BLaER1 treated with 17β-estradiol and CSF1 and Interleukin-3, amounts not matched to agents 10 nM and 100 nM (cell line): ENCODE measurements at regions not wholly inside any gene's neighbourhood (a gene's known extent, or its start where the extent isn't known, plus 50 kb on each side); places are given as distances from the start of the nearest gene placed in this dataset.
"Not testable (repeated sequence)": the region's sequence is repeated elsewhere in the genome, so short reads cannot be mapped to it uniquely, and the experiment has no call there.

ENCODE experiments used
- H3K27ac ChIP-seq, 11 experiments: shearing (Covaris generic); formaldehyde crosslinking; 2 replicates each; pipeline ENCODE4 v1.8.1; 2022
- H3K27me3 ChIP-seq, 11 experiments: shearing (Covaris generic); formaldehyde crosslinking; 2 replicates each; pipeline ENCODE4 v1.8.1; 2022
- H3K36me3 ChIP-seq, 11 experiments: shearing (Covaris generic); formaldehyde crosslinking; 2 replicates each; pipeline ENCODE4 v1.8.1; 2022
- H3K4me1 ChIP-seq, 10 experiments: shearing (Covaris generic); formaldehyde crosslinking; 2 replicates each; pipeline ENCODE4 v1.8.1; 2022
- H3K4me2 ChIP-seq, 11 experiments: shearing (Covaris generic); formaldehyde crosslinking; 2 replicates each; pipeline ENCODE4 v1.8.1; 2022
- H3K4me3 ChIP-seq, 10 experiments: shearing (Covaris generic); formaldehyde crosslinking; 2 replicates each; pipeline ENCODE4 v1.8.1; 2022
- H3K9ac ChIP-seq, 11 experiments: shearing (Covaris generic); formaldehyde crosslinking; 2 replicates each; pipeline ENCODE4 v1.8.1; 2022
- H3K9me3 ChIP-seq, 11 experiments: shearing (Covaris generic); formaldehyde crosslinking; replicated peaks in 1 of 11; 2 replicates each; pipeline ENCODE4 v1.8.1; 2022
- H4K20me1 ChIP-seq, 11 experiments: shearing (Covaris generic); formaldehyde crosslinking; 2 replicates each; pipeline ENCODE4 v1.8.1; 2022
- Cebpa-rat ChIP-seq, 11 experiments: shearing (Covaris generic); IDR thresholded peaks; 2 replicates each; pipeline ENCODE4 v1.8.1; 2022

DNA sequence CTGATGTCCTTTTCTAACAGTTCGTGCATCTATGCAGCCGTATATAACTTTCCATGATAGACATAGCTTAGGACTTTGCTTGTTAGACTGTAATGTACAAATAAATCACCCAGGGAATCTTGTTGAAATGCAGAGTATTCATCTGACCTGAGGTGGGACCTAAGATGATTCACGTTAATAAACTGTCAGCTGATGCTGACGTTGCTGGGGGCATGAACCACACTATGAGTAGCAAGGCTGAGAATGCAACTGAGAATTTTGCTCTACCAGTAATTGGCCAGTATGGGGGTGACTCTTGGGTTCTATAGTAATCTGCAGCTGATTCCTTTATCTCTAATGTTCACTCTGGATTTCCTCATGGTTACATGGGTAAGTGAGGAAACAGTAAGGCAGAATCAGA lies 130.1 kb upstream of the MALRD1 start:
- TF ChIP-seq Cebpa-rat (IDR thresholded peaks at IDR 0.05) = no peak
- no peak overlapping the region for H3K27ac ChIP-seq
- no peaks in the 10 kb centered on the region for H3K36me3 ChIP-seq
- peaks cover 0 to 15% (median 7%) of the 10 kb centered on the region in 11 experiments; a peak in 13 of 22 replicates for H3K9me3 ChIP-seq
- no peak overlapping the region for H3K4me2 ChIP-seq
- no peak overlapping the region for H3K9ac ChIP-seq
- no peaks in the 10 kb centered on the region for H3K27me3 ChIP-seq
- H3K4me3 ChIP-seq = no peak overlapping the region
- H4K20me1 ChIP-seq = no peaks in the 10 kb centered on the region
- no peaks in the 10 kb centered on the region for H3K4me1 ChIP-seq

DNA sequence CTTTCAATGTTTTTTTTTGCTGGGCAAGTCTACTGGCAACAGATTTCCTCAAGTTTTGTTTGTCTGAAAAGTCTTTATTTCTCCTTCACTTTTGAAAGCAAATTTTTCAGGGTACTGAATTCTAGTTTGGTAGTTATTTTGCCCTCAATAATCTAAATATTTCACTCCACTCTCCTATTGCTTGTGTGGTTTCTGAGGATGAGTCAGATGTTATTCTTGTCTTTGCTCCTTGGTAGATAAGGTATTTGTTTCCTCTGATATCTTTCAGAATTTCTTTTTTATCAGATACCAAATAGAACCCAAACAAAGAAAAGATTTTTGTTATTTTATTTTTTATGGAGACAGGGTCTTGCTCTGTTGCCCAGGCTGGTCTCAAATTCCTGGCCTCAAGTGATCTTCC lies 99.2 kb upstream of the MALRD1 start:
- no peaks in the 10 kb centered on the region for H3K36me3 ChIP-seq
- no peak overlapping the region for H3K27ac ChIP-seq
- no peak overlapping the region for H3K4me2 ChIP-seq
- no peaks in the 10 kb centered on the region for H4K20me1 ChIP-seq
- TF ChIP-seq Cebpa-rat (IDR thresholded peaks at IDR 0.05) = no peak
- no peak overlapping the region for H3K4me3 ChIP-seq
- no peak overlapping the region for H3K9ac ChIP-seq
- H3K4me1 ChIP-seq = peaks cover 0 to under 1% (median 0%) of the 10 kb centered on the region in 10 experiments; a peak in 6 of 20 replicates
- H3K27me3 ChIP-seq = no peaks in the 10 kb centered on the region
- H3K9me3 ChIP-seq = peaks cover 6 to 13% (median 8%) of the 10 kb centered on the region in 11 experiments; a peak in 16 of 22 replicates

GRCh38 chr10:18951072-18951823 lies 97.4 kb upstream of the MALRD1 start:
- not testable (repeated sequence) for H3K4me2 ChIP-seq, H3K36me3 ChIP-seq, H3K27ac ChIP-seq, H4K20me1 ChIP-seq, H3K27me3 ChIP-seq, H3K9ac ChIP-seq, H3K4me3 ChIP-seq, H3K4me1 ChIP-seq
- H3K9me3 ChIP-seq = peaks cover 6 to 13% (median 8%) of the 10 kb centered on the region in 11 experiments; a peak in 16 of 22 replicates

- Histone ChIP-seq H3K36me3 (no peaks in the 10 kb centered on the region), H3K4me2 (peak overlapping the region in 5 of 11 experiments; percentile 6 to 35 (median 16); a peak in 6 of 22 replicates), H3K27ac (no peak overlapping the region), H3K27me3 (no peaks in the 10 kb centered on the region), H3K4me1 (peaks cover 0 to 10% (median 6%) of the 10 kb centered on the region in 10 experiments; a peak in 8 of 20 replicates), H3K9me3 (peaks cover 6 to 28% (median 10%) of the 10 kb centered on the region in 11 experiments; a peak in 17 of 22 replicates), H3K4me3 (no peak overlapping the region), H3K9ac (no peak overlapping the region), H4K20me1 (no peaks in the 10 kb centered on the region)
- no peak for TF ChIP-seq Cebpa-rat (IDR thresholded peaks at IDR 0.05)
These were observed 93.5 kb upstream of the MALRD1 start for GRCh38 chr10:18955061-18955460.

DNA sequence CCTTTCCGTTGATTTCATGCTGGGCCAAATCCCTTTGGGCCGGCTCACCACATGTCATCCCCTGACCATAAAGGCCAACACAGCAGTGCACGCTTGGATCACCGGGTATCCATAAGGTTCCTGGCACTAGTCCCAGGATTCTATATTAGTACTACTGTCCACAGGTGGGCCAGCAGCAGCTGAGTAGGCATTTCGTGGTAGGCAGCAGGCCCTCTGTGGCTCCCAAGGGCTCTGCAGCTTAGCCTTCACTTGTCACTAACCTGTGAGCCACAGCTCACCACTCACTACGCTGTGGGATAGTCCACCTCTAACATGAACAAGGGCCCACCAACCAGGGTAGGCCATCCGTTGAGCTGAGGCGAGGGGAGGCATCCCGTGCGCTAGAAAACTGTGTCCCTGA lies 89.2 kb upstream of the MALRD1 start:
- no peak overlapping the region for H3K27ac ChIP-seq
- no peaks in the 10 kb centered on the region for H3K36me3 ChIP-seq
- peaks cover 0 to 10% (median 5%) of the 10 kb centered on the region in 10 experiments; a peak in 8 of 20 replicates for H3K4me1 ChIP-seq
- H3K4me3 ChIP-seq = no peak overlapping the region
- H3K4me2 ChIP-seq = no peak overlapping the region
- no peaks in the 10 kb centered on the region for H3K27me3 ChIP-seq
- no peak for TF ChIP-seq Cebpa-rat (IDR thresholded peaks at IDR 0.05)
- H3K9ac ChIP-seq = no peak overlapping the region
- peaks cover 11 to 33% (median 19%) of the 10 kb centered on the region in 11 experiments; a peak in 17 of 22 replicates for H3K9me3 ChIP-seq
- H4K20me1 ChIP-seq = no peaks in the 10 kb centered on the region

- no peak for TF ChIP-seq Cebpa-rat (IDR thresholded peaks at IDR 0.05)
- peaks cover 11 to 33% (median 19%) of the 10 kb centered on the region in 11 experiments; a peak in 17 of 22 replicates for H3K9me3 ChIP-seq
- H3K4me2 ChIP-seq = no peak overlapping the region
- no peak overlapping the region for H3K27ac ChIP-seq
- no peaks in the 10 kb centered on the region for H3K27me3 ChIP-seq
- no peaks in the 10 kb centered on the region for H3K4me1 ChIP-seq
- no peak overlapping the region for H3K4me3 ChIP-seq
- H3K36me3 ChIP-seq = no peaks in the 10 kb centered on the region
- no peaks in the 10 kb centered on the region for H4K20me1 ChIP-seq
- no peak overlapping the region for H3K9ac ChIP-seq
These were observed 88.0 kb upstream of the MALRD1 start for GRCh38 chr10:18960466-18961079.

DNA sequence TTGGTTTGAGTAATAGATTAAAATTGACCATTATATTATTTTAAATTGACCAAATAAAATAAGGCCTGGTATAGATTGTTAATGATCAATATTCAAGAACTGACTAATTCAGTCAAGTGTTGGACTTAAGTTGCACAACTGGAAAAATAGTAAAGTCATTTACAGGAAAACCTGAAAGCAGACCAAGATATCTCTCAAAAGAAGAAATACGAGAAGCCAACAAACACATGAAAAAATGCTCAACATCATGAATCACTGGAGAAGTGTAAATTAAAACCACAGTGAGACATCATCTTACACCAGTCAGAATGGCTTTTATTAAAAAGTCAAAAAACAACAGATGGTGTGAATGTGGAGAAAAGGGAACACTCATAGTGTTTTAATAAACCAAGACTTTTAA lies 80.4 kb upstream of the MALRD1 start:
- Histone ChIP-seq H3K27ac (no peak overlapping the region), H3K4me3 (no peak overlapping the region), H4K20me1 (no peaks in the 10 kb centered on the region), H3K9ac (no peak overlapping the region), H3K36me3 (no peaks in the 10 kb centered on the region), H3K4me2 (no peak overlapping the region), H3K4me1 (no peaks in the 10 kb centered on the region), H3K9me3 (peaks cover 7 to 29% (median 21%) of the 10 kb centered on the region in 11 experiments; a peak in 18 of 22 replicates), H3K27me3 (no peaks in the 10 kb centered on the region)
- no peak for TF ChIP-seq Cebpa-rat (IDR thresholded peaks at IDR 0.05)

DNA sequence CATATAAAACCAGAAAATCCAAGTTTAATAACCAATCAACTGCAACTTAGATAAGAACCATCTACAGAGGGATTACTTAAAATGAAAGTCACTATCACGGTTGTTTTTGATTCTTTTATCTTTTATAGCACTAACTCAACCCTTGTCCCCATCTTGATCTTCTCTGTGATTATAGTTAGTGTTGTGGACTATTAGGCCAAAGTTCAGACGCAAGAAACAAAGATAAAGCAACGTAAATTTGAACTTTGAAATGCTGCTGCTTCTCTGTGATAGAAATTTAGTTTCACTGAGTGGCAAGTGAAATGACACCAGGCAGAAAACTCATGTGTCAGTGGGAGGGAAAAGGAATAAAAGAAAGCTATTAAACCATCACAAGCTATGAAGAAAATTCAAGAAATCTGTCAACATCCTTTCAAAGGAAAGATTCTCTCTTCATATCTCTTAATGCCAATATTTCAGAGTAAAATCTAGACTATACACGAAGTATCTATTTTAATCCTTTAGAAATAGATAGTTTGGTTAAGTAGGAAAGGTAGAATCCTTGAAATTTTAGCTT lies 71.8 kb upstream of the MALRD1 start:
- H3K4me3 ChIP-seq = no peak overlapping the region
- peaks cover 5 to 13% (median 7%) of the 10 kb centered on the region in 11 experiments; a peak in 15 of 22 replicates for H3K9me3 ChIP-seq
- no peaks in the 10 kb centered on the region for H3K36me3 ChIP-seq
- H3K9ac ChIP-seq = no peak overlapping the region
- H3K4me1 ChIP-seq = no peaks in the 10 kb centered on the region
- no peak overlapping the region for H3K27ac ChIP-seq
- H3K4me2 ChIP-seq = no peak overlapping the region
- H3K27me3 ChIP-seq = no peaks in the 10 kb centered on the region
- TF ChIP-seq Cebpa-rat (IDR thresholded peaks at IDR 0.05) = no peak
- no peaks in the 10 kb centered on the region for H4K20me1 ChIP-seq

GRCh38 chr10:18980089-18980629 lies 68.4 kb upstream of the MALRD1 start:
- Histone ChIP-seq H3K9ac (no peak overlapping the region), H3K4me2 (no peak overlapping the region), H4K20me1 (no peaks in the 10 kb centered on the region), H3K4me1 (peaks cover 0 to 8% (median 0%) of the 10 kb centered on the region in 10 experiments; a peak in 2 of 20 replicates), H3K4me3 (no peak overlapping the region), H3K36me3 (no peaks in the 10 kb centered on the region), H3K27ac (no peak overlapping the region), H3K27me3 (no peaks in the 10 kb centered on the region), H3K9me3 (no peaks in the 10 kb centered on the region)
- TF ChIP-seq Cebpa-rat (IDR thresholded peaks at IDR 0.05) = no peak
